Ishikawa (cell line): ENCODE measurements at regions not wholly inside any gene's neighbourhood (a gene's known extent, or its start where the extent isn't known, plus 50 kb on each side); places are given as distances from the start of the nearest gene placed in this dataset.
A peak's percentile ranks its signal among the peaks of the same experiment; 100 is the strongest.

Experiments
- EP300 ChIP-seq: IDR thresholded peaks from 2 replicates; pipeline ENCODE4 v1.6.1; 2012; ENCODE audit warnings: borderline replicate concordance
- FOXM1 ChIP-seq: IDR thresholded peaks from 2 replicates; pipeline ENCODE4 v1.6.1; 2012; ENCODE audit warnings: low read depth, borderline replicate concordance
- MAX ChIP-seq: IDR thresholded peaks from 2 replicates; pipeline ENCODE4 v1.6.1; 2012
- NFIC ChIP-seq: IDR thresholded peaks from 2 replicates; pipeline ENCODE4 v1.6.1; 2012
- RAD21 ChIP-seq: IDR thresholded peaks from 2 replicates; pipeline ENCODE4 v1.6.1; 2012; ENCODE audit warnings: low read depth
- TAF1 ChIP-seq: IDR thresholded peaks from 2 replicates; pipeline ENCODE4 v1.6.1; 2012; ENCODE audit warnings: low read depth, mild to moderate bottlenecking

- no peak for TF ChIP-seq NFIC
- TF ChIP-seq RAD21: peak; percentile 85
- no peak for TF ChIP-seq TAF1
- no peak for TF ChIP-seq MAX
- TF ChIP-seq FOXM1: no peak
- TF ChIP-seq EP300: no peak
These were observed 88.3 kb downstream of the RPS29 start for GRCh38 chr14:49497725-49498348.
